HG02763 (cell line): ENCODE measurements at regions not wholly inside any gene's neighbourhood (a gene's known extent, or its start where the extent isn't known, plus 50 kb on each side); places are given as distances from the start of the nearest gene placed in this dataset.

Source experiments
- ATAC-seq: cut with Tn5 transposase; IDR thresholded peaks from one replicate; pipeline ENCODE4 v1.9.1; 2021; ENCODE audit warnings: mild to moderate bottlenecking, moderate library complexity; ENCODE audit not compliant: unreplicated experiment

GRCh38 chr5:125117566-125117965, 371.1 kb upstream of the ZNF608 start:
- no peak for ATAC-seq

- ATAC-seq, result no peak
Observed at GRCh38 chr5:125120012-125120411, 373.6 kb upstream of the ZNF608 start.

DNA sequence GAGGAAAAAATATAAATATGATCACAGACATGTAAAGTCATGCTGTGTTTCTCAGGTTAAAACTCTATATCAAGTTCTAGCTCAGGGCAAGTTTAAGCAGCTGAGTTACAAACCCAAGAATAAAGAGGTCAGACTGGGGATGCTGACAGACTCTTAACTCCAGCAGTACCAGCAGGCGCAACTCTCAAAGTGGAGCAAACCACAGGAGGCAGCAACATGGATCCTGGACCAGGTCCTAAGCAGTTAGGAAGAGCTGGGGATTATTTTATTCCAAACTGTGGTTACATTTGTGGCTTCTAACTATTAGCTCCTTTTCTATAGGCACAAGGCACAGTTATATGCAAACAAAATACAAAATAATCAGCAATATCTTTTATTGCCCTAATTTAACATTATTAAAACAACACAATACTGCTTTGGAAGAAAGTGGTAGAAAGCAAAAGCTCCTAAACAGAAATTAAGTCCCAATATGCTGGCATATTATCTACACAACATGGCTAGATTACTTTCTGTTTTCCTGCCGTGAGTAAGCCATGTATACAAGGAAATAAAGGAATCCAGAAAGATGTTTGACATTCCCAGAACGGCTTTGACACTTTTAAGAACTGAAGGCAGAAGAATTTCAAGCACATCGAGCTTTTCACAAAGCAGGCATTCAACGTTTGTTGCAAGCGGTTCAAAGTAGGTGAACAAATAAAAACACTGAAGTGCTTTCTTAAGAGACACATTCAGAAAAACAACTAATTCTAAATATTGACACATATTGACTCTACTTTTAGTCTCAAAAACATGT, 378.8 kb upstream of the ZNF608 start:
- no peak for ATAC-seq

DNA sequence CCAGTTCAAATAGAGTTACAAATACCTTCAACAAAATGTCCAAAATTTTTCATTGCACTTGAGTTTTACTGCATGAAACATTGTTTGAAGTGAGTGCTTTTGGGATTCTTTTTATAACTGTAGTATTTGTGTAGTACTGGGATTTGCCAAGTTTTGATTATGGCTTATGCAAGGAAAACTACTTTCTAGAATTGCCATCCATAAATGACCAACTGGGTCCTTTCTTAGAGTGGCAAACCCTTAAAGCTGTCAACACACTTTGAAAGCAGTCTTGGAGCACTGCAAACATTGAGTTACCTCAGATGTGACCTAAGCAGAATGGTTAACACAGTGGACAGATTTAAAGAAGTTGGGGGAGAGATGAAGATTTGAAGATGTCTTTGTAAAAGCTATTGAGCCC, 379.6 kb upstream of the ZNF608 start:
- ATAC-seq, result no peak

DNA sequence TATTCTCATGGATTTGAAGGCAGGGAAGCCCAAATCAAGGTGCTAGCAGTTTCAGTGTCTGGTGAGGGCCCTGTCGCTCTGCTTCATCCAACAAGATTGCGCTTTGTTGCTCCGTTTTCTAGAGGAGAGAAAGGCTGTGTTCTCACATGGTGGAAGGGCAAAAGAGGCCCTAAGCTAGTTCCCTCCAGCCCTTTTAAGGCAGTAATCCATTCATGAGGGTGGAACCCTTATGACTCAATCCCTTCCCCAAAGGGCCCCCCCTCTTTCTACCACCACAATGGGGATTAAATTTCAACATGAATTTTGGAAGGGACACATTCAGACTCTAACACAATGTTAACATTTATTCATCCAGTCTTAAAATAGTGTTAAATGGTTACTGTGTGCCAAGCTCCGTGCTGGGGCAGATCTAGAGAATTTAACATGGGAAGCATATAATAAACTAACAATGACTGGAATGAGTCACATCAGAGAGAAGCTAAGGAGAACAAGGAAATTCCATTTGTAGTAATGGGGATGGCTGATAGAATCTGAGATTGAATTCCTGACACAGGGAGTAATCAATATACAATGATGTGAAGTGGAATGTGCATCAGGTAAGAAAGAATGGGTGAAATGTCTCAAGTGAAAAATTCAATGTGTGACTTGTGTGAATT, 382.8 kb upstream of the ZNF608 start:
- ATAC-seq, result no peak

DNA sequence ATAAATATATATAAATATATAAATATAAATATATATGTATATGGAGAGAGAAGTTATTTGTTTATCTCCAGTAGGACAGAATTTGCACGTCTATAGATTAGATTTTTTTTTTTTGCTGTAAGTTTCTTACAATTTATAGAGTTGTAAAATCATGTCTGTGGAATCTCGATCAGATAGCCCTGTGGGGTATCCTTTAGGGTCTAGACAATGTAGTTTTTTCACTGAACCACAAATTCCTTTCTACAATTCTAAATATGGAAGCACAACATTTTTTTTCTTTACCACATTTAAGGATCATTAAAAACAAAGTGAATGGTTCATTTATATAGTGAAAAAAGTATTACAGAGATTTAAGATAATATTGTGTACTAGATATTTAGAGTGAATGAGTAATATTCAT, 384.2 kb upstream of the ZNF608 start:
- ATAC-seq, result no peak

GRCh38 chr5:125134216-125135081, 388.0 kb upstream of the ZNF608 start:
- ATAC-seq, result no peak

DNA sequence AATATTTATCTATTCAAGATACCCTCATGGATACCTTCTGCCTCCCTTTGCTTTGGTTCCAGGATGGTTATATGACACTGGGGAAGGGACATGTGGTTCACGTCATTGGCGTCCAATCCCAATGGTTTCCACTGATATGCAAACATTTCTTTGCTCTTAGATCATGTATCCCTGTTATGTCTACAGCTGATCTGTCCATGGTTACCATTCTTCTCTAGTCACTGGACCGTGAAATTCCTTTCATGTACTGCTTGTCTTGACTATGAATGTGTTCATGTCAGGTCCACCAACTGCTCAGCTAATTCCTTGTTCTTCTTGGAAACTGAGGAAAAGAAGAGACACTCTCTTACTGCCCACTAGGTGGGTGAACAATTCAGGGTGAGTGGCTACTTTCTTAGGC, 391.1 kb upstream of the ZNF608 start:
- no peak for ATAC-seq

DNA sequence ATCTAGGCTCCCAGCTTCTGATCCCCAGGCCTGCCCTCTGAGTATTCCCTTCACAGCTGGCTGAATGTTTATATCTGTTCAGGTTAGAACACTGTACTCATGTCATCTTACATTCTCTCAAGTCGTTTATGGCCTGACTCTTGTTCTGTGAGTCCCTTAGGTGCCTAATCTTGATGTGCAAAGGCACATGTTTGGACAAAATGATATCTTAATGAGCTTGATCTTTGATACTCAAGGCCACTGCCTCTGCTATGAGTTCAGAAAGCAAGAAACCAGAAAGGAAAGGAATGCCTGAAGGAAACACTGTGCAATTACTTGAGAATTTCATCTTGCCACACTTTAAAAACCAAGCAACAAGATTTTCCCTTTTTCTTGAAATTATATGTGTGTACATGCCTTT, 391.8 kb upstream of the ZNF608 start:
- no peak for ATAC-seq

DNA sequence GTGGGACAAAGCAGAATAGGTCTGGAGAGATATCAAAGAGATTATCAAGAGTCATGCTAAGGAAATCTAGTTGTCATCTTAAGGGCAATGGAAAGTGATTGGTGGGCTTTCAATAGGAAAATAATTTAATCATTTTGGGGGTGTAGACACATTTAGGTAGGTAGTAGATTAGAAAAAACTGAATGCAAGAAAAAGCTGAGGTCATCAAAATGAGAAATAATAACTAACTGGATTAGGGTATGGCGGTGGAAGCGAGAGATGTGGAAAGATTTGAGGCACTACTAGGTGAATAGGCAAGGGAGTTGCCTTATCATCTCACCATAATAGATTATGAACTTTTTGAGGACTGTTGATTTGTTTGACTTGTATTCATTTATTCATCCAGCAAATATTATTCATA, 393.2 kb upstream of the ZNF608 start:
- no peak for ATAC-seq

DNA sequence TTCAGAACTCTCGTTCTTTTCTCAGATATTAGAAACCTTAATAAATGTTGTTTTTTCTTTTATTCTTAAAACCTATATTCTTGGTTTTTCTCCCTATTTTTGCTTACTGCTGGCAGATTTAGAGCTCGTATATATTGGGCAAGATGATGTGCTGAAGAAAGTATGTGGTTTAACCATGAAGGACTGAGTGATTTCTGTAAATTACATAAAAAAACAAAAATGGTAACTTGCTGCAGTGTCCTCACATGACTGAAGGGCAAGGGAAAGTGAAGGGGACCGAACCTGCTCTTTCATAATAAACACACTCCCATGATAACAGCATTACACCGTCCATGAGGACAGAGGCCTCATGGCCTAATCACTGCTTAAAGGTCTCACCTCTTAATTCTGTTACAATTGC, 393.8 kb upstream of the ZNF608 start:
- ATAC-seq, result no peak

- no peak for ATAC-seq
Observed at GRCh38 chr5:125140855-125141254, 394.4 kb upstream of the ZNF608 start.

DNA sequence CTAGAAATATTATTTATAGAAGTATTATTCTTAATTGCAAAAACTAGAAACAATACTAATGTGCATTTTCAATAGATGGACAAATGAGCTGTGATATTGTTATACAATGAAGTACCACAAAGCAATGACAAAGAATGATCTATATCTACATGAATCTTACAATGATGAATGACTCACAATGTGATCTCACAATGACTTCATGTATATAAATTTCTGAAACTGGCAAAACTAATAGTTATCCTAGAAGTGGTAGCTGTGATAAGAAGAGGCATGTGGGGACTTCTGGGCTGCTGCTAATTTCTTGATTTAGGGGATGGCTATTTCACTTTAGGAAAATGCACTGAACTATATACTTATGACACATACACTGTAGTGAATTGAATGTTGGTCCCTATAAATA, 396.0 kb upstream of the ZNF608 start:
- ATAC-seq, result no peak

DNA sequence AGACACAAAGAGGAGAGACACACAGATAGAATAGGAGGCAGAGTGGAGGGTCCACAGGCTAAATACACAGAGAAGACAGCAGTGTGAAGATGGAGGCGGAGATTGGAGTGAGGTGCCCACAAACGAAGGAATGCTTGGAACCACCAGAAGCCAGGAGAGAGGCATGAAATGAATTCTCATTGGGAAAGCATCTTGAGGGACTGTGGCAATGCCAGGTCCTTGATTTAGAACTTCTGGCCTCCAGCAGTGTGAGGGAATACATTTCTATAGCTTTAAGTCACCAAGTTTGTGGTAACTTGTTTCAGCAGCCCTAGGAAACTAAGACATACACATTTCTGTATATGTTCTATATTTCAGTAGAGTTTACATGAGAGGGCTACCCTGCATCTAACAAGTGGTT, 396.6 kb upstream of the ZNF608 start:
- ATAC-seq, result no peak

- ATAC-seq, result no peak
Observed at GRCh38 chr5:125148076-125148475, 401.6 kb upstream of the ZNF608 start.

DNA sequence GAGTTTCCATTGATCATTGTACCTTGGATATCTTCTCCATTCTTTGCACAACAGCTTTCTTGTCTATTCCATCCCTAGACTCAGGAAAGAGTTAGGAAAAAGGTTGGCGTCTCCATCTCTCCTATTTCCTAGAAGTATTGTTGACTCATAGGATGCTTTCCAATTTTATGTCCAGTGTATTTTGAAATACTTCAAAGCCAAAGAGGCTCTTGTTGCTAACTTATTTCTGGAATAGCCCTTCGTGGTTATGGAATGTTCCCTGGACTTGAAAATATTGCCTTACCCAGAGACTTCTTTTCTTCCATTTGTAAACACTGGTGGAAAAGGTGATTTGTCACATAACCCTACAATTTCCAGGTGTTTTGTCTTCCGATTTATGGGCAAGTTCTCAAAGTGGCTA, 402.3 kb upstream of the ZNF608 start:
- no peak for ATAC-seq

GRCh38 chr5:125149110-125149509, 402.7 kb upstream of the ZNF608 start:
- no peak for ATAC-seq

DNA sequence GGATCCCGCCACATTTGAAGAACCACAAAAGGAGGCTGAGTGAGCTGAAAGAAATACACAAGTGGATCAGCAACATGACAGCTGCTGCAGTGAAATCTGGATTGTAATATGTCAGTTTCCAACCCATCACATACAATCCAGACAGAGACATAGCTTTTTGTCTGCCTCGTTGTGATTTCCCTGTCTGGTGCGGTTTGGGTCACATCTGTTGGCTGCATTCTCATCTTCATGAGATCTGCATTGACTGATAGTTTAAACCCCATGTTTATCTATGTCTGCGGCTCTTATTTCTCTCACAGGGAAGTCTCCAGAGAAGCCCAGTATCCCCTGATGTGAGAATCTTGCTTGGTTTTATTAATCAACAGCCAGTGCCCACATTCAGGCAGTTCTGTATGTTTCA, 403.1 kb upstream of the ZNF608 start:
- no peak for ATAC-seq

DNA sequence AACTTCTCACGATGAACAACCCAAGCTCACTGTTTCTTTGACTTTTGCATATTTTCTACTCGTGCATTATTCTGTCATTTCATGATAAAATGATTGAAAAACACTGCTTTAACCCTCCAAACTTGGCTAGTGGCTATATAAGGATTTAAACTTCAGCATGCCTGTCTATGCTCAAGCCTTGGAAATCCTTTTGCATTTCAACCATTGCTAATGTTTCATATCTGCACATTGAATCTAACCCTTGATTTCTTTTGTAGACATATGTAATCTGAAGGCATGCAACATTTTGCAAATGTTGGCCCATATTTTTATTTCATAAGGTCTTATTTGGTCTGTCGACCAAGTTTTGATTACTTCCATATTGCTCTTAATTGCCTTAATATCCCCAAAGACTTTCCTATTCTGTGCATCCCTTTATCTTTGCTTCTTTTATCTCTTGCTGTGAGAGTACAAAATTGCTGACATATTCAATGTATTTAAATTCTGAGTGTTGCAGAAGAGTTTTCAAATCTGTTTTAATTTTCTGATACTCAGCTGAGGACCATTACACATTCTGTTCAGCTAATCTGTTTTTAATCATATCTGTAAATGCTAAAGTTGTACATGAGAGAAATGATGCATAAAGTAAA, 403.7 kb upstream of the ZNF608 start:
- ATAC-seq, result no peak

- no peak for ATAC-seq
Observed at GRCh38 chr5:125151150-125151900, 404.9 kb upstream of the ZNF608 start.

- ATAC-seq, result peak; percentile 77
Observed at GRCh38 chr5:125152044-125152443, 405.6 kb upstream of the ZNF608 start.
